CD4-positive, CD25-positive, alpha-beta regulatory T cell (primary cell): ENCODE measurements at regions not wholly inside any gene's neighbourhood (a gene's known extent, or its start where the extent isn't known, plus 50 kb on each side); places are given as distances from the start of the nearest gene placed in this dataset.

Experiments used
- ATAC-seq, 2 donors: fragments of 150-1000 bp; cut with Tn5 transposase; one replicate each; pipeline ENCODE4 v1.10.0; 2021; ENCODE audit warnings: low read depth in 2 of 2, moderate number of reproducible peaks in 2 of 2, moderate library complexity in 1 of 2
- DNase-seq, 3 donors: peaks; one replicate each; pipeline versions ENCODE4 v3.0.0 to v3.0.0-alpha.2; 2012 to 2022; ENCODE audit warnings: mixed read lengths in 1 of 3
- H3K27ac ChIP-seq: one replicate; pipeline ENCODE4 v1.7.0; 2013; ENCODE audit warnings: mild to moderate bottlenecking, low read length; ENCODE audit not compliant: insufficient read depth, poor library complexity, severe bottlenecking
- H3K27me3 ChIP-seq: one replicate; pipeline ENCODE4 v1.7.0; 2013; ENCODE audit warnings: low read length; ENCODE audit not compliant: control insufficient read depth, insufficient read depth
- H3K36me3 ChIP-seq: one replicate; pipeline ENCODE4 v1.7.0; 2013; ENCODE audit warnings: mild to moderate bottlenecking, low read length, moderate library complexity; ENCODE audit not compliant: control insufficient read depth, insufficient read depth
- H3K4me1 ChIP-seq: 2 replicates; pipeline ENCODE4 v1.7.0; 2013; ENCODE audit warnings: mild to moderate bottlenecking, low read length; ENCODE audit not compliant: insufficient read depth, control insufficient read depth, poor library complexity, severe bottlenecking
- H3K4me3 ChIP-seq: one replicate; pipeline ENCODE4 v1.7.0; 2013; ENCODE audit warnings: low read depth, mild to moderate bottlenecking, low read length, moderate library complexity
- H3K9me3 ChIP-seq, 2 experiments: 1 replicate in 1 of 2; 2 replicates in 1 of 2; pipeline ENCODE4 v1.7.0; 2013; ENCODE audit warnings: low read length in 2 of 2, mild to moderate bottlenecking in 1 of 2, moderate library complexity in 1 of 2; ENCODE audit not compliant: control insufficient read depth in 2 of 2
- H3K27ac Mint-ChIP-seq, 3 donors: one replicate each; pipeline ENCODE4 v1.8.0; 2020 to 2022; ENCODE audit warnings: mild to moderate bottlenecking in 3 of 3, mixed read lengths in 3 of 3, moderate library complexity in 2 of 3
- H3K27me3 Mint-ChIP-seq: one replicate; pipeline ENCODE4 v1.8.0; 2022; ENCODE audit warnings: mild to moderate bottlenecking, mixed read lengths
- H3K36me3 Mint-ChIP-seq: one replicate; pipeline ENCODE4 v1.8.0; 2020; ENCODE audit warnings: mixed read lengths
- H3K4me1 Mint-ChIP-seq, 4 donors: one replicate each; pipeline ENCODE4 v1.8.0; 2020 to 2022; ENCODE audit warnings: mixed read lengths in 4 of 4, mild to moderate bottlenecking in 1 of 4
- H3K4me3 Mint-ChIP-seq, 4 donors: one replicate each; pipeline ENCODE4 v1.8.0; 2020 to 2022; ENCODE audit warnings: mild to moderate bottlenecking in 4 of 4, mixed read lengths in 4 of 4, moderate library complexity in 3 of 4
- H3K9me3 Mint-ChIP-seq, 7 donors: one replicate each; pipeline ENCODE4 v1.8.0; 2020 to 2022; ENCODE audit warnings: mixed read lengths in 7 of 7, mild to moderate bottlenecking in 3 of 7, moderate library complexity in 2 of 7

GRCh38 chr2:51108794-51109193 lies 76.9 kb upstream of the NRXN1 start:
- ATAC-seq, result no peak
- Histone ChIP-seq H3K27ac (no peak overlapping the region), H3K36me3 (no peaks in the 10 kb centered on the region), H3K9me3 (no peaks in the 10 kb centered on the region), H3K27me3 (no peaks in the 10 kb centered on the region), H3K4me3 (no peak overlapping the region), H3K4me1 (no peaks in the 10 kb centered on the region)
- H3K27ac Mint-ChIP-seq, result no peak overlapping the region
- H3K36me3 Mint-ChIP-seq, result no peaks in the 10 kb centered on the region
- H3K4me1 Mint-ChIP-seq, result no peaks in the 10 kb centered on the region
- H3K27me3 Mint-ChIP-seq, result no peaks in the 10 kb centered on the region
- no peak overlapping the region for H3K4me3 Mint-ChIP-seq
- H3K9me3 Mint-ChIP-seq, result peaks cover 0 to 7% (median 3%) of the 10 kb centered on the region in 7 donors
- DNase-seq, result no peak

- Histone ChIP-seq H3K27ac (no peak overlapping the region), H3K4me3 (no peak overlapping the region), H3K4me1 (no peaks in the 10 kb centered on the region), H3K36me3 (no peaks in the 10 kb centered on the region), H3K27me3 (no peaks in the 10 kb centered on the region), H3K9me3 (no peaks in the 10 kb centered on the region)
- DNase-seq, result no peak
- Mint-ChIP-seq H3K4me1 (no peaks in the 10 kb centered on the region), H3K4me3 (no peak overlapping the region), H3K36me3 (no peaks in the 10 kb centered on the region), H3K27me3 (no peaks in the 10 kb centered on the region), H3K9me3 (peaks cover 4 to 9% (median 6%) of the 10 kb centered on the region in 7 donors), H3K27ac (peak overlapping the region in 1 of 3 donors; percentile 17)
- ATAC-seq, result no peak
Measured at GRCh38 chr2:51107841-51108240, 75.9 kb upstream of the NRXN1 start.

- H3K4me3 Mint-ChIP-seq, result no peak overlapping the region
- no peak overlapping the region for H3K27ac Mint-ChIP-seq
- H3K27me3 Mint-ChIP-seq, result no peaks in the 10 kb centered on the region
- Histone ChIP-seq H3K27me3 (no peaks in the 10 kb centered on the region), H3K4me3 (no peak overlapping the region), H3K27ac (no peak overlapping the region), H3K9me3 (no peaks in the 10 kb centered on the region), H3K4me1 (no peaks in the 10 kb centered on the region), H3K36me3 (no peaks in the 10 kb centered on the region)
- H3K36me3 Mint-ChIP-seq, result no peaks in the 10 kb centered on the region
- H3K9me3 Mint-ChIP-seq, result peaks cover 4 to 12% (median 6%) of the 10 kb centered on the region in 7 donors
- no peak for ATAC-seq
- DNase-seq, result no peak
- H3K4me1 Mint-ChIP-seq, result no peaks in the 10 kb centered on the region
Measured at GRCh38 chr2:51105811-51106210, 73.9 kb upstream of the NRXN1 start.

GRCh38 chr2:51103205-51103604 lies 71.3 kb upstream of the NRXN1 start:
- Mint-ChIP-seq H3K36me3 (no peaks in the 10 kb centered on the region), H3K27ac (no peak overlapping the region), H3K4me1 (no peaks in the 10 kb centered on the region), H3K9me3 (peaks cover 2 to 23% (median 4%) of the 10 kb centered on the region in 7 donors), H3K4me3 (no peak overlapping the region), H3K27me3 (no peaks in the 10 kb centered on the region)
- H3K9me3 ChIP-seq, result no peaks in the 10 kb centered on the region
- no peaks in the 10 kb centered on the region for H3K27me3 ChIP-seq
- H3K27ac ChIP-seq, result no peak overlapping the region
- DNase-seq (no peak), ATAC-seq (no peak)
- no peaks in the 10 kb centered on the region for H3K36me3 ChIP-seq
- no peak overlapping the region for H3K4me3 ChIP-seq
- H3K4me1 ChIP-seq, result no peaks in the 10 kb centered on the region

GRCh38 chr2:51093016-51093415 lies 61.1 kb upstream of the NRXN1 start:
- ATAC-seq (no peak), DNase-seq (no peak)
- peaks cover 0 to 13% of the 10 kb centered on the region in 2 experiments for H3K9me3 ChIP-seq
- H3K4me3 ChIP-seq, result no peak overlapping the region
- H3K36me3 ChIP-seq, result no peaks in the 10 kb centered on the region
- no peaks in the 10 kb centered on the region for H3K27me3 Mint-ChIP-seq
- H3K27me3 ChIP-seq, result no peaks in the 10 kb centered on the region
- H3K27ac ChIP-seq, result no peak overlapping the region
- H3K27ac Mint-ChIP-seq, result no peak overlapping the region
- peaks cover 0 to 27% (median 5%) of the 10 kb centered on the region in 7 donors for H3K9me3 Mint-ChIP-seq
- H3K4me1 Mint-ChIP-seq, result no peaks in the 10 kb centered on the region
- no peak overlapping the region for H3K4me3 Mint-ChIP-seq
- H3K36me3 Mint-ChIP-seq, result no peaks in the 10 kb centered on the region
- no peaks in the 10 kb centered on the region for H3K4me1 ChIP-seq

- no peaks in the 10 kb centered on the region for H3K27me3 ChIP-seq
- no peaks in the 10 kb centered on the region for H3K4me1 Mint-ChIP-seq
- no peak overlapping the region for H3K27ac ChIP-seq
- no peaks in the 10 kb centered on the region for H3K9me3 ChIP-seq
- no peak overlapping the region for H3K4me3 ChIP-seq
- no peaks in the 10 kb centered on the region for H3K4me1 ChIP-seq
- H3K36me3 Mint-ChIP-seq, result no peaks in the 10 kb centered on the region
- H3K27me3 Mint-ChIP-seq, result no peaks in the 10 kb centered on the region
- no peak overlapping the region for H3K27ac Mint-ChIP-seq
- ATAC-seq, result no peak
- peaks cover 4 to 26% (median 9%) of the 10 kb centered on the region in 7 donors for H3K9me3 Mint-ChIP-seq
- peak overlapping the region in 1 of 4 donors; percentile 15 for H3K4me3 Mint-ChIP-seq
- no peak for DNase-seq
- no peaks in the 10 kb centered on the region for H3K36me3 ChIP-seq
Measured at GRCh38 chr2:51085420-51086068, 53.6 kb upstream of the NRXN1 start.

GRCh38 chr2:51084750-51085149 lies 52.8 kb upstream of the NRXN1 start:
- Mint-ChIP-seq H3K4me1 (no peaks in the 10 kb centered on the region), H3K36me3 (no peaks in the 10 kb centered on the region), H3K27me3 (no peaks in the 10 kb centered on the region), H3K4me3 (no peak overlapping the region), H3K9me3 (peaks cover 0 to 24% (median 12%) of the 10 kb centered on the region in 7 donors), H3K27ac (no peak overlapping the region)
- Histone ChIP-seq H3K9me3 (no peaks in the 10 kb centered on the region), H3K27ac (no peak overlapping the region), H3K36me3 (no peaks in the 10 kb centered on the region), H3K4me1 (no peaks in the 10 kb centered on the region), H3K4me3 (no peak overlapping the region), H3K27me3 (no peaks in the 10 kb centered on the region)
- DNase-seq (no peak), ATAC-seq (no peak)
